Ishikawa (cell line): ENCODE measurements at regions not wholly inside any gene's neighbourhood (a gene's known extent, or its start where the extent isn't known, plus 50 kb on each side); places are given as distances from the start of the nearest gene placed in this dataset.

Experiments used
- EP300 ChIP-seq: IDR thresholded peaks from 2 replicates; pipeline ENCODE4 v1.6.1; 2012; ENCODE audit warnings: borderline replicate concordance
- TF ChIP-seq, protein P1 (sequence below): IDR thresholded peaks from 2 replicates; pipeline ENCODE4 v1.6.1; 2012; ENCODE audit warnings: low read depth, mild to moderate bottlenecking

DNA sequence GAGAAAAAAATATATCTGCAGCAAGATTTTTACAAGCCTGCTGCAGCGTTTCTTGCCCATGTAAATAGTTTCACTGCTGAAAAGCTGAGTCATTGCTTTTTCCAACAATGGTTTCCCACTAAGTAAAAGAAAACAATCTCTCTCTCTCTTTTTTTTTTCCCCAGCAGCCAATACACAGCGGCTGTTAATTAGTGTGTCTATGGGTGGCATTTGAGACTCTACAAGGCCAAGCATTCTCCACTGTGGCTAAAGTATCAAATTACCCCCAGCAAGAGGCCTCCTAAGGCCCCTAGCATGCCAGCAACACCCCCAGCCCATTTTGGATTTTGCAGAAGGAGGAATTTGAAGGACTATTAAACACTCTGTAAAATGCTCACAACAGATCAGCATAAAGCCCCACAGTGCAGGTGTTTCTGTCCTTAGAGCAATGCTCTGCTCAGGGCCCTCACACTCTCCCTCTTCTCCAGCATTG lies 837.4 kb downstream of the TRIML1 start:
- TF ChIP-seq, protein P1, sequence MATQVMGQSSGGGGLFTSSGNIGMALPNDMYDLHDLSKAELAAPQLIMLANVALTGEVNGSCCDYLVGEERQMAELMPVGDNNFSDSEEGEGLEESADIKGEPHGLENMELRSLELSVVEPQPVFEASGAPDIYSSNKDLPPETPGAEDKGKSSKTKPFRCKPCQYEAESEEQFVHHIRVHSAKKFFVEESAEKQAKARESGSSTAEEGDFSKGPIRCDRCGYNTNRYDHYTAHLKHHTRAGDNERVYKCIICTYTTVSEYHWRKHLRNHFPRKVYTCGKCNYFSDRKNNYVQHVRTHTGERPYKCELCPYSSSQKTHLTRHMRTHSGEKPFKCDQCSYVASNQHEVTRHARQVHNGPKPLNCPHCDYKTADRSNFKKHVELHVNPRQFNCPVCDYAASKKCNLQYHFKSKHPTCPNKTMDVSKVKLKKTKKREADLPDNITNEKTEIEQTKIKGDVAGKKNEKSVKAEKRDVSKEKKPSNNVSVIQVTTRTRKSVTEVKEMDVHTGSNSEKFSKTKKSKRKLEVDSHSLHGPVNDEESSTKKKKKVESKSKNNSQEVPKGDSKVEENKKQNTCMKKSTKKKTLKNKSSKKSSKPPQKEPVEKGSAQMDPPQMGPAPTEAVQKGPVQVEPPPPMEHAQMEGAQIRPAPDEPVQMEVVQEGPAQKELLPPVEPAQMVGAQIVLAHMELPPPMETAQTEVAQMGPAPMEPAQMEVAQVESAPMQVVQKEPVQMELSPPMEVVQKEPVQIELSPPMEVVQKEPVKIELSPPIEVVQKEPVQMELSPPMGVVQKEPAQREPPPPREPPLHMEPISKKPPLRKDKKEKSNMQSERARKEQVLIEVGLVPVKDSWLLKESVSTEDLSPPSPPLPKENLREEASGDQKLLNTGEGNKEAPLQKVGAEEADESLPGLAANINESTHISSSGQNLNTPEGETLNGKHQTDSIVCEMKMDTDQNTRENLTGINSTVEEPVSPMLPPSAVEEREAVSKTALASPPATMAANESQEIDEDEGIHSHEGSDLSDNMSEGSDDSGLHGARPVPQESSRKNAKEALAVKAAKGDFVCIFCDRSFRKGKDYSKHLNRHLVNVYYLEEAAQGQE, result no peak
- peak; percentile 81 for TF ChIP-seq EP300
